ENCODE measurements at regions not wholly inside any gene's neighbourhood (a gene's known extent, or its start where the extent isn't known, plus 50 kb on each side); places are given as distances from the start of the nearest gene placed in this dataset.

GRCh38 chr6:21855811-21856455, 262.4 kb downstream of the SOX4 start:
- Mint-ChIP-seq H3K4me3 (no peak overlapping the region), H3K36me3 (peaks cover 39% of the 10 kb centered on the region), H3K9me3 (peaks cover 5% of the 10 kb centered on the region), H3K4me1 (ENCODE audit: unreplicated experiment) (peaks cover 11% of the 10 kb centered on the region), H3K27ac (no peak overlapping the region), H3K27me3 (no peaks in the 10 kb centered on the region)
- no peak for DNase-seq (ENCODE audit: extremely low spot score, unreplicated experiment)
- TF ChIP-seq, protein P1, sequence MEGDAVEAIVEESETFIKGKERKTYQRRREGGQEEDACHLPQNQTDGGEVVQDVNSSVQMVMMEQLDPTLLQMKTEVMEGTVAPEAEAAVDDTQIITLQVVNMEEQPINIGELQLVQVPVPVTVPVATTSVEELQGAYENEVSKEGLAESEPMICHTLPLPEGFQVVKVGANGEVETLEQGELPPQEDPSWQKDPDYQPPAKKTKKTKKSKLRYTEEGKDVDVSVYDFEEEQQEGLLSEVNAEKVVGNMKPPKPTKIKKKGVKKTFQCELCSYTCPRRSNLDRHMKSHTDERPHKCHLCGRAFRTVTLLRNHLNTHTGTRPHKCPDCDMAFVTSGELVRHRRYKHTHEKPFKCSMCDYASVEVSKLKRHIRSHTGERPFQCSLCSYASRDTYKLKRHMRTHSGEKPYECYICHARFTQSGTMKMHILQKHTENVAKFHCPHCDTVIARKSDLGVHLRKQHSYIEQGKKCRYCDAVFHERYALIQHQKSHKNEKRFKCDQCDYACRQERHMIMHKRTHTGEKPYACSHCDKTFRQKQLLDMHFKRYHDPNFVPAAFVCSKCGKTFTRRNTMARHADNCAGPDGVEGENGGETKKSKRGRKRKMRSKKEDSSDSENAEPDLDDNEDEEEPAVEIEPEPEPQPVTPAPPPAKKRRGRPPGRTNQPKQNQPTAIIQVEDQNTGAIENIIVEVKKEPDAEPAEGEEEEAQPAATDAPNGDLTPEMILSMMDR (conservative IDR thresholded peaks at IDR 0.05): no peak

- TF ChIP-seq, protein P1 (conservative IDR thresholded peaks at IDR 0.05): no peak
- H3K36me3 Mint-ChIP-seq: peaks cover 44% of the 10 kb centered on the region
- H3K4me3 Mint-ChIP-seq: no peak overlapping the region
- peaks cover 11% of the 10 kb centered on the region for H3K4me1 Mint-ChIP-seq (ENCODE audit: unreplicated experiment)
- H3K27me3 Mint-ChIP-seq: no peaks in the 10 kb centered on the region
- peaks cover 9% of the 10 kb centered on the region for H3K9me3 Mint-ChIP-seq
- H3K27ac Mint-ChIP-seq: no peak overlapping the region
- no peak for DNase-seq (ENCODE audit: extremely low spot score, unreplicated experiment)
Measured at GRCh38 chr6:21856456-21856825, 262.9 kb downstream of the SOX4 start.

- no peak overlapping the region for H3K27ac Mint-ChIP-seq
- TF ChIP-seq, protein P1 (conservative IDR thresholded peaks at IDR 0.05): no peak
- no peak overlapping the region for H3K4me3 Mint-ChIP-seq
- H3K9me3 Mint-ChIP-seq: peaks cover 9% of the 10 kb centered on the region
- peaks cover 11% of the 10 kb centered on the region for H3K4me1 Mint-ChIP-seq (ENCODE audit: unreplicated experiment)
- no peaks in the 10 kb centered on the region for H3K27me3 Mint-ChIP-seq
- H3K36me3 Mint-ChIP-seq: peaks cover 44% of the 10 kb centered on the region
- DNase-seq (ENCODE audit: extremely low spot score, unreplicated experiment): no peak
Measured at GRCh38 chr6:21856844-21857243, 263.3 kb downstream of the SOX4 start.

GRCh38 chr6:21858076-21858475, 264.5 kb downstream of the SOX4 start:
- TF ChIP-seq, protein P1 (conservative IDR thresholded peaks at IDR 0.05): no peak
- H3K27ac Mint-ChIP-seq: no peak overlapping the region

GRCh38 chr6:21859193-21859735, 265.7 kb downstream of the SOX4 start:
- Mint-ChIP-seq H3K27me3 (no peaks in the 10 kb centered on the region), H3K9me3 (peaks cover 9% of the 10 kb centered on the region), H3K4me3 (no peak overlapping the region), H3K36me3 (peaks cover 32% of the 10 kb centered on the region), H3K27ac (no peak overlapping the region), H3K4me1 (ENCODE audit: unreplicated experiment) (peaks cover 11% of the 10 kb centered on the region)
- TF ChIP-seq, protein P1 (conservative IDR thresholded peaks at IDR 0.05): no peak
- no peak for DNase-seq (ENCODE audit: extremely low spot score, unreplicated experiment)

More at GRCh38 chr6:21858076-21858475, 264.5 kb downstream of the SOX4 start:
- H3K27me3 Mint-ChIP-seq: no peaks in the 10 kb centered on the region
- H3K36me3 Mint-ChIP-seq: peaks cover 36% of the 10 kb centered on the region
- peaks cover 9% of the 10 kb centered on the region for H3K9me3 Mint-ChIP-seq
- no peak for DNase-seq (ENCODE audit: extremely low spot score, unreplicated experiment)
- no peak overlapping the region for H3K4me3 Mint-ChIP-seq
- H3K4me1 Mint-ChIP-seq (ENCODE audit: unreplicated experiment): peaks cover 11% of the 10 kb centered on the region

All from type B pancreatic cell (in vitro differentiated cells).